BE2C (cell line): ENCODE measurements at regions not wholly inside any gene's neighbourhood (a gene's known extent, or its start where the extent isn't known, plus 50 kb on each side); places are given as distances from the start of the nearest gene placed in this dataset.
A peak's percentile ranks its signal among the peaks of the same experiment; 100 is the strongest.
"Not testable (repeated sequence)": the region's sequence is repeated elsewhere in the genome, so short reads cannot be mapped to it uniquely, and the experiment has no call there.

Experiments used
- DNase-seq: peaks from one replicate; pipeline ENCODE4 v3.0.0-alpha.2; 2020
- H3K27me3 ChIP-seq: fragments of 250-450 bp; sonication (Bioruptor Pico); 2 replicates; pipeline ENCODE4 v1.5.1; 2020; ENCODE audit warnings: mild to moderate bottlenecking
- H3K36me3 ChIP-seq: fragments of 250-450 bp; sonication (Bioruptor Pico); 2 replicates; pipeline ENCODE4 v1.5.1; 2020; ENCODE audit warnings: mild to moderate bottlenecking
- H3K4me1 ChIP-seq: fragments of 250-450 bp; sonication (Bioruptor Pico); 2 replicates; pipeline ENCODE4 v1.5.1; 2020
- H3K4me3 ChIP-seq: 2 replicates; pipeline ENCODE4 v1.5.1; 2011; ENCODE audit warnings: low read depth, low read length
- H3K9me3 ChIP-seq: fragments of 250-450 bp; sonication (Bioruptor Pico); 2 replicates; pipeline ENCODE4 v1.5.1; 2020
- TF ChIP-seq, protein P1 (sequence below): IDR thresholded peaks from 2 replicates; pipeline ENCODE4 v1.5.1; 2012; ENCODE audit warnings: mild to moderate bottlenecking, low read depth, low read length

DNA sequence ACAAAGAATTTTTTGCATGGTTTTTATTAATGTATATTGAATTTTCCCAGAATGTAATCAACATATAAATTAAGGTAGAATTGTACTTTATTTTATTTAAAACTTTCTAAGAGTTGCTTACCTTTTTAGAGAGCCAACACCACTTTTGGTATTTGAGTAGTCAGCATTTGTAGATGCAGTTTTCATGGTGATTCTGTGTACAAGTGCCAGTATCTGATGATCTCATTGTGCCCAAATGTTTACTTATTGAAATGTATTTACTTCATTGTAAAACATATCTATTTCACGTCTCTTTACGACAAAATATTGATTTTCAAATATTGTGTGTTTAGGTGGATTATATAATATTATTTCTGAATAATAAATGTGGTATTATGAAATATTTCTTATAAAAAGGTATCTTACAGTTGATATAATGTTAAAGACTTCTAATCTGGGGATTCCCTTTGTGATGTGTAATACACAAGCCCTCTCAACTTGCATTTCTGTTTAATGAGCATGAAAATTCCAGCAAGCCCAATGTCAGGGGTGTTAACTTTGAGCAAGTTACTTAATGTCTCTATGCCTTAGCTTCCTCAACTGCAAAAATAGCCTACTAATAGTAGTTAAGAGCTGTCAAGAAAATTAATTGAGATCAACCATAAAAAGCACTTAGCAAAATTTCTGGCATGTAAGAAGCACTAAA, 141.8 kb upstream of the ZNF648 start:
- H3K27me3 ChIP-seq = no peaks in the 10 kb centered on the region
- no peaks in the 10 kb centered on the region for H3K4me1 ChIP-seq
- H3K9me3 ChIP-seq = no peaks in the 10 kb centered on the region
- no peaks in the 10 kb centered on the region for H3K36me3 ChIP-seq
- H3K4me3 ChIP-seq = no peak overlapping the region
- no peak for DNase-seq
- TF ChIP-seq, protein P1, sequence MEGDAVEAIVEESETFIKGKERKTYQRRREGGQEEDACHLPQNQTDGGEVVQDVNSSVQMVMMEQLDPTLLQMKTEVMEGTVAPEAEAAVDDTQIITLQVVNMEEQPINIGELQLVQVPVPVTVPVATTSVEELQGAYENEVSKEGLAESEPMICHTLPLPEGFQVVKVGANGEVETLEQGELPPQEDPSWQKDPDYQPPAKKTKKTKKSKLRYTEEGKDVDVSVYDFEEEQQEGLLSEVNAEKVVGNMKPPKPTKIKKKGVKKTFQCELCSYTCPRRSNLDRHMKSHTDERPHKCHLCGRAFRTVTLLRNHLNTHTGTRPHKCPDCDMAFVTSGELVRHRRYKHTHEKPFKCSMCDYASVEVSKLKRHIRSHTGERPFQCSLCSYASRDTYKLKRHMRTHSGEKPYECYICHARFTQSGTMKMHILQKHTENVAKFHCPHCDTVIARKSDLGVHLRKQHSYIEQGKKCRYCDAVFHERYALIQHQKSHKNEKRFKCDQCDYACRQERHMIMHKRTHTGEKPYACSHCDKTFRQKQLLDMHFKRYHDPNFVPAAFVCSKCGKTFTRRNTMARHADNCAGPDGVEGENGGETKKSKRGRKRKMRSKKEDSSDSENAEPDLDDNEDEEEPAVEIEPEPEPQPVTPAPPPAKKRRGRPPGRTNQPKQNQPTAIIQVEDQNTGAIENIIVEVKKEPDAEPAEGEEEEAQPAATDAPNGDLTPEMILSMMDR = no peak

DNA sequence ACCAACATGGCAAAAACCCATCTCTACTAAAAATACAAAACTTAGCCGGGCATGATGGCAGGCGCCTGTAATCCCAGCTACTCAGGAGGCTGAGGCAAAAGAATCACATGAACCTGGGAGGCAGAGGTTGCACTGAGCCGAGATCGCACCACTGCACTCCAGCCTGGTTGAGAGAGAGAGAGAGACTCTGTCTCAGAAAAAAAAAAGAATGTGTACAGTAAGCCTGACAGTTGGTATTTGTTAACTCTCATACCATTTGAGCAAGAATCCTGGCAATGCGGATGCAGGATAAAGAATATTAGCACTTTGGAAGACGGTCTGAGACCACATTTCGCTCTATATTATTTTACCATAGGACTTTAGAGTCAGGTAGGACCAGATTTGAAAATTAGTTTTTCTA, 140.0 kb upstream of the ZNF648 start:
- H3K27me3 ChIP-seq, H3K9me3 ChIP-seq, DNase-seq, H3K36me3 ChIP-seq, H3K4me3 ChIP-seq, H3K4me1 ChIP-seq: not testable (repeated sequence)

DNA sequence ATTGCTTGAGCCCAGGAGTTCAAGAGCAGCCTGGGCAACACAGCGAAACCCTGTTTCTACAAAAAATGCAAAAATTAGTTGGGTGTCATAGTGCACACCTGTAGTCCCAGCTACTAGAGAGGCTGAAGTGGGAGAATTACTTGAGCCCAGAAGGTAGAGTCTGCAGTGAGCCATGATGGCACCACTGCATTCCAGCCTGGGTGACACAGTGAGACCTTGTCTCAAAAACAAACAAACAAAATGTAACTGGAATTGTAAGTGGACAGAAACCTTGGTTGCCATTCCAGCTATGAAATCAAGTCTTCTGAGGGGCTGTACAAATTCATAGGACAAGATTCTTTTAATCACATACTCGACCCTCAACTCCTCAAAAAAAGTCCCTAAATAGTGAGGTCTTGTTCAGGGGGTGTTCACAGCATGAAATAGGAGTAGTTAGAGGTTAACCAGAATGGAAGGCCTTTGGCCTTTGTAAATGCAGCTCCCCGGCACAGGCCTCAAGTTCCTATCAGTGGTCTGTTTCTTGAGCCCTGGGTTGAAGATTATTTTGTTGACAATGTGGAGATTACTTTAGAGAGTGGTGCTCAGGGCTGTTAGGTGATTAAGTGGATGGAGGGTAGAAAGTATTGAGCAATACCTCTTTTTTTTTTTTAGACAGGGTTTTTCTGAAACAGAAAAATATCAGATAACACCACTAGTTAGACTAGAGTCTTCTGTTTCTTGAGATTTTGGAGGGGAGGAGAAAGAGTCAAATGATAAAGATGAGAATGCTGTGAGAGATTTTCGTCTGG, 138.7 kb upstream of the ZNF648 start:
- no peaks in the 10 kb centered on the region for H3K27me3 ChIP-seq
- H3K36me3 ChIP-seq = no peaks in the 10 kb centered on the region
- H3K4me1 ChIP-seq = no peaks in the 10 kb centered on the region
- H3K9me3 ChIP-seq = no peaks in the 10 kb centered on the region
- H3K4me3 ChIP-seq = no peak overlapping the region
- DNase-seq = no peak
- TF ChIP-seq, protein P1 = no peak

DNA sequence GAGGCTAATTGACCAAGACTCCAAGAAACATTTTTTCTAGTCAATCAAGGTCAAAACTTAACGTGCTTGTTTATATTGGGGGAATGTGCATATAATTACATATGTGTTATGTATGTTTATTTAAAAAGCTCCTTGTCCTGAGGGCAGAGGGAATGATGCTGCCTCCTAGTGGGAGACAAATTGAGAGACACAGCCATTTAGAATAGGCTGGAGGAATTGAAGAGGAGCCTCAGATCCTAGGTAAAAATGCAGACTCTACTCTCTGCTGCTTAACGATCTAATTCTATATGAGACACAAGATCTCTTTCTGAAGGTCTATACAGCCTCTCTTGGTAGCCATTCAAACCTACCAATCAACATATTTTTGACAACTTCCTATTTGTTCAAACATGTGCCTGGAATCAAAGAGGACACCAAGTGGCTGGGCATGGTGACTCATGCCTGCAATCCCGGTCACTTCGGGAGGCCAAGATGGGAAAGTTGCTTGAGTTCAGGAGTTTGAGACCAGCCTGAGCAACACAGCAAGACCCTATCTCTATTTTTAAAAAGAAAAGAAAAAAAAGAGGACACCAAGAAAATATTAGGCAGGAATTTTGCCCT, 136.6 kb upstream of the ZNF648 start:
- Histone ChIP-seq H3K4me1 (no peaks in the 10 kb centered on the region), H3K27me3 (no peaks in the 10 kb centered on the region), H3K4me3 (no peak overlapping the region), H3K9me3 (no peaks in the 10 kb centered on the region), H3K36me3 (no peaks in the 10 kb centered on the region)
- TF ChIP-seq, protein P1 = peak; percentile 34
- no peak for DNase-seq

DNA sequence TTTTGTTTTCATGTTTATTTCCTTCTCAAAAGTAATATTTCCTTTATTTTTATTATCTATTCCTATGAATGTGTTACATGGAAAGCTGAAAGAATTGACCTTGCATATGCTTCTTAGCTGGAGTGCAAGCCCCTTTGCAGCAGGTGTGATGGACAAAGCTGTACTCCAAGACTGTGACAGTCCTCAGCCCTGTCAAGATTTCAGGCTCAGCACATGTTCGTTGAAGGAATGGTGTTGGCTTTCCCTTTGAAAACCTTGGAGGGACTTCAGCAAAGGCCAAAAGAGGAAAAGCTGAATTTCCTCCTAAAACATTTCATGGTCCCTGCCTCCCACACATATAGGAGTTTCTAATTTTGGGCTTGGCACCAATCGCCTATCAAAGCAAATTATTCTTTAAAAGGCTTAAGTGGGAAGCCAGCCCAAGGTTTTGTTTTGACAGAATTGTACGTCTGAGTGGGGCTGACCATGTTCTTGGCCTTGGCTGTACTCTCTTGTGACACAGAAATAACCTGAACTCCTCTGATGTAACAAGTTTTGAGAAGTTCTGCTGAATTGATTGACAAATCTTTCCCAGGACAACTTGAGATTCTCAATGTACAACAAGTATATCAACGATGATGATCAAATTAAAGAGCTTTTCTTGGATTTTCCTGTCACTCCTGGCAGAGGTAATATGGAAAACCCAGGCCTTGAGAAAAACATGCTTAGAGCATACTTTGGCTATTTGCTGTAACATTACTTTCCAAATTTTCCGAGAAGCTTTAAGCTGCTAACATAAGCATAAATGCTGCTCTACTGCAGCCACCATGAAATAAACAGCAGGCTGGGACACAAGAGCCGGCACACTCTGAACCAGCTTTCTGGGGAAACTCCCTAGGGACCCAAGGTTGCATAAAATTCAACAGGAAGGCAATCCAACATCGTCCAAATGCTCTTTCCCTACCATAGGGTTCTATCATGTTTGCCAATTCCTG, 135.7 kb upstream of the ZNF648 start:
- no peaks in the 10 kb centered on the region for H3K36me3 ChIP-seq
- TF ChIP-seq, protein P1 = no peak
- H3K4me3 ChIP-seq = no peak overlapping the region
- no peaks in the 10 kb centered on the region for H3K4me1 ChIP-seq
- no peaks in the 10 kb centered on the region for H3K9me3 ChIP-seq
- no peaks in the 10 kb centered on the region for H3K27me3 ChIP-seq
- DNase-seq = no peak

DNA sequence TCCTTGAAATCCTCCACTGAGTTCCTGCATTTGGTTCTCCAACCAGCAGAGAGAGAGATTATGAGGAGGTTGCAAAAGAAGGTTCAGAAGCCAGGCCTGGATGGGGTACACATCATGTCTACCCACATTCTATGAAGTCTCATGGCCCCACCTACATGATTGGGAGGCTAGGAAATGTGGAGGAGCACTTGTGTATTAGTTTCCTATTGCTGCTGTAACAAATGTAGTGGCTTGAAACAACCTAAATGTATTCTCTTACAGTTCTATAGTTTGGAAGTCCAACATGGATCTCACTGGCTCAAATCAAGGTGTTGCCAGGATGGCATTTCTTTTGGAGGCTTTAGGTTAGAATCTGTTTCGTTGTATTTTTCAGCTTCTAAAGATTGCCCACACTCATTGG, 134.2 kb upstream of the ZNF648 start:
- no peaks in the 10 kb centered on the region for H3K4me1 ChIP-seq
- no peaks in the 10 kb centered on the region for H3K27me3 ChIP-seq
- TF ChIP-seq, protein P1 = no peak
- H3K36me3 ChIP-seq = no peaks in the 10 kb centered on the region
- no peak overlapping the region for H3K4me3 ChIP-seq
- no peaks in the 10 kb centered on the region for H3K9me3 ChIP-seq
- DNase-seq = no peak
